ENCODE measurements at regions not wholly inside any gene's neighbourhood (a gene's known extent, or its start where the extent isn't known, plus 50 kb on each side); places are given as distances from the start of the nearest gene placed in this dataset.
A peak's percentile ranks its signal among the peaks of the same experiment; 100 is the strongest.
"Not testable (repeated sequence)": the region's sequence is repeated elsewhere in the genome, so short reads cannot be mapped to it uniquely, and the experiment has no call there.

DNA sequence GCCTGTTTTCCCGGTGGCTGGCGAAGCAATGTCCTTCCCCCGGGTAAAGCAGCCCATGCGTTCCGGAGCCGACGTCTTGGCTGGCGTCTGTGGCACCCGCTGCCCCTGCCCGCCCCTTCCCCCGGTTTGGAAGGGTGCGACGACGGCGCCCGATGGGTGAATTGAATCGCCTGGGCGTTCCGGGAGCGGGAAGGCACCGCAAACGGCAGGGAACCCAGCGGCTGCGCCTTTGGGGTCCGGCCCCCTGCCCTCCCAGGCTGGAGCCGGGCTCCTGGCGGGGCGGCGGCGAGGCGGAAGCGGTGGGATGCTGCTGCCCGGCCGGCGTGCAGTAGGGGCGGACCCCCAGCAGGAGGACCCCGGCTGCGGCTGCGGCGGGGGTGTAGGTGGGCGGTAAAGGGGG lies 123.6 kb upstream of the RHOU start:
- DNase-seq (ENCODE audit: low spot score) = not testable (repeated sequence)

DNA sequence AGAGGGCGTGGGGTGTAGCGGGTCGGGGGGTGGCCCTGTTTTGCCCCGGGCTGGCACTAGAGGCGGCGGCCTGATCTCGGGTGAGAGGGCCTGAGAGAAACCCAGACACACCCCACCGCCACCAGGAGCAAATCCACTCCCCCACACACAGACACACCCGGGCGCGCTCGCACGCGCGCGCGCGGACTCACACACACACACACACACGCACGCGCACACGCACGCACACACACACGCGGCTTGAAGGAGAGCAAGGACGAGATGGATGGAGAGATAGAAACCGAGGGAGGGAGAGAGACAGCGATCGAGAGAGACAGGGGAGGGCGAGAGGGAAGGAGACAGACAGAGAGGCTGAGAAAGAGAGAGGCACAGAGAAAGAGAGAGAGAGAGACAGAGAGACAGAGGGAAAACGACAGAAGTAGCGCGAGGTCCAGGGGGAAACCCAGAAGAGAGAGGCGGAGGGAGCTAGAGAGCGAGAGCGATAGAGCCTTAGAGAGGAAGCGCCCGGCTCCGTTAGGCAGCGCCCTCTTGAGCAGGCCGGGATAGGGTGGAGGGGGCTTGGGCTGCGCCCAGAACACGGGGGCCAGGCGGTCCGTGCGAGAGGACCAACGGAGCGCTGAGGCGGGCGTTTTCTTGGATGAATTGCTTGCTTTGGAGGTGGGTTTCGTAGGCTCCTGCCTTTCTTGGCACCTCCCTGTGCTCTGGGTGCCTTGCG lies 113.1 kb upstream of the RHOU start:
- not testable (repeated sequence) for DNase-seq (ENCODE audit: low spot score)

GRCh38 chr1:228626481-228626880 lies 108.8 kb upstream of the RHOU start:
- not testable (repeated sequence) for DNase-seq (ENCODE audit: low spot score)

GRCh38 chr1:228632858-228633257 lies 102.4 kb upstream of the RHOU start:
- not testable (repeated sequence) for DNase-seq (ENCODE audit: low spot score)

DNA sequence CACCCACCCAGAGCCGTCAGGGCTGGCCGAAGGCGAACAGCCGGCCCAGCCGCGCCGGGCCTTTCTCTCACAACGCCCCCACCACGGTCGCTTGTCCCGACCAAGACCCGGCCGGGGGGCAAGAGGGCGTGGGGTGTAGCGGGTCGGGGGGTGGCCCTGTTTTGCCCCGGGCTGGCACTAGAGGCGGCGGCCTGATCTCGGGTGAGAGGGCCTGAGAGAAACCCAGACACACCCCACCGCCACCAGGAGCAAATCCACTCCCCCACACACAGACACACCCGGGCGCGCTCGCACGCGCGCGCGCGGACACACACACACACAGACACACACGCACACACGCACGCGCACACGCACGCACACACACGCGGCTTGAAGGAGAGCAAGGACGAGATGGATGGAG lies 100.0 kb upstream of the RHOU start:
- not testable (repeated sequence) for DNase-seq (ENCODE audit: low spot score)

GRCh38 chr1:228637529-228637928 lies 97.8 kb upstream of the RHOU start:
- DNase-seq (ENCODE audit: low spot score) = not testable (repeated sequence)

DNA sequence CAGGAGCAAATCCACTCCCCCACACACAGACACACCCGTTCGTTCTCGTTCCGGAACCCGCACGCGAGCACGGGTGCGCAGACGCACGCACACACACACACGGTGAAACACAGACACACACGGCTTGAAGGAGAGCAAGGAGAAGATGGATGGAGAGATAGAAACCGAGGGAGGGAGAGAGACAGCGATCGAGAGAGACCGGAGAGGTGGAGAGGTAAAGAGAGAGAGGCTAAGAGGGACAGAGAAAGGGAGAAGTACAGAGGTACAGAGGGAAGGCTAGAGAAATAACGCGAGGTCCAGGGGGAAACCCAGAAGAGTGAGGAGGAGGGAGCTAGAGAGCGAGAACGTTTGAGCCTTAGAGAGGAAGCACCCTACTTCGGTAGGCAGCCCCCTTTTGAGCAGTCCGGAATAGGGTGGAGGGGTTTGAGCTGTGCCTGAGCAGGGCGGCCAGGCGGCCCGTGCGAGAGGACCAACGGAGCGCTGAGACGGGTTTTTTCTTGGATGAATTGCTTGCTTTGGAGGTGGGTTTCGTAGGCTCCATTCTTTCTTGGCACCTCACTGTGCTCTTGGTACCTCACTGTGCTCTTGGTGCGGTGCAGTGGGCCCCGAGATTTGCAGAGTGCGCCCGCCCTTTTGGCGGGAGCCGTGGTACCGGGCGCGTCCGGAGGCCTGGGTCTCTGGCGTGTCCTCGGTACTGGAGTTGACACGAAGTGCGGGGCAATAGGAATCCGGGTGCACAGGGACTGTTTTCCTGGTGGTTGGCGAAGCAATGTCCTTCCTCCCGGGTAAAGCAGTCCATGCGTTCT lies 88.4 kb upstream of the RHOU start:
- DNase-seq (ENCODE audit: low spot score) = peak; percentile 78

GRCh38 chr1:228647523-228648444 lies 87.5 kb upstream of the RHOU start:
- DNase-seq (ENCODE audit: low spot score) = peak; percentile 86

DNA sequence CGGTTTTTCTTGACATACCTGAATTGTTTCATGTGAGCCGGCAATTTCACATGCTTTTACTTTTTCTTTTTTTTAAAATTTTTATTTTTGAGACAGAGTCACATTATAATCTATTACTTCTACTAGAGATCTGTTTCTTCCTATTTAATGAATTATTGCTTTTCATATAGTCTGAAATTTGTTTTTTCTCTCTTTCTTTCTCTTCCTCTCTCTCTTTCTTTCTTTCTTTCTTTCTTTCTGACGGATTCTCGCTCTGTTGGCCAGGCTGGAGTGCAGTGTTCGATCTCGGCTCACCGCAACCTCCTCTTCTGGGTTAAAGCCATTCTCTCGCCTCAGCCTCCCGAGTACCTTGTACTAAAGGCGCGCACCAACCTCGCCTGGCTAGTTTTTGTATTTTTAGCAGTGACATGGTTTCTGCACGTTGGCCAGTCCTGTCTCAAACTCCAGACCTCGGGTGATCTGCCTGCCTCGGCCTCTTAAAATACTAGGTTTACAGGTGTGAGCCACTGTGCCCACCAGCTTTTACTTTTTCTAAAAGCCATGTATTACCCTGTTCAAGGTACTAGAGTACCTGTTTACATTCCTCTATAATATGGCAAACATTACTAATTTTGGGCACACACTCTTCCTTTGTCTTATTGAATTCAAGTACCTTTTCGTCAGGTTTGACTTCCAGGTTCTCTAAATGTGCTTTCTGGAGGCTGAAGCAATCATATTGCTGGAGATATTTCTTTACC lies 86.5 kb upstream of the RHOU start:
- peak; percentile 34 for DNase-seq (ENCODE audit: low spot score)

DNA sequence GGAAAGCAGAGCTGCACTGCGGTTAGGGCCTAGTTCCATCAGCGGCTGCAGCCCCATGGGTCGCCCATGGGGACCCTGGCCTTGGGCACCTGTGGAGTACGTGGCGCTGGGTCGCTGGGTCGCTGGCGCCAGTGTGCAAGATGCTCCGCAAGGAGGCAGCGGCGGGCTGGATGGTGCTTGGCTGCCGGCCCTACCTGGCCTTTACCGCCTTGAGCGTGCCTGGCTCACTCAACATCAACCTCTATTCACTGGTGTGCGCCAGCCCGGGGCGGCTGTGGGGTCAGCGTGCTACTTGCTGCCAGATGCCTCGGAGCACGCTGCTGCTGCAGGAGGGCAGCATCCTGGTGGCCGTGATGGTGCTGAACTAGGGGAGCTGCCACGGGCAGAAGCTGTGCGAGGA lies 85.1 kb upstream of the RHOU start:
- no peak for DNase-seq (ENCODE audit: low spot score)

DNA sequence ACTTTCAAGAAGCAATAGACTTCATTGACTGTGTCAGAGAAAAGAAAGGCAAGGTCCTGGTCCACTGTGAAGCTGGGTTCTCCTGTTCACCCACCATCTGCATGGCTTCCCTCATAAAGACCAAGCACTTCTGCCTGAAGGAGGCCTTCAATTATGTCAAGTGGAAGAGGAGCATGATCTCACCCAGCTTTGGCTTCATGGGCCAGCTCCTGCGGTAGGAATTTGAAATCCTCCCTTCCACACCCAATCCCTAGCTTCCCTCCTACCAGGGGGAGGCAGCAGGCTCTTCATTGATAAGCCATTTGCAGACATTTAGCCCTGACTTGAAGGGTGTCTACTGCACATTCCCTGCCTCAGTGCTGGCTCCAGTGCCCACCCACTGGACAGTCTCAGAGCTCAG lies 84.3 kb upstream of the RHOU start:
- no peak for DNase-seq (ENCODE audit: low spot score)

DNA sequence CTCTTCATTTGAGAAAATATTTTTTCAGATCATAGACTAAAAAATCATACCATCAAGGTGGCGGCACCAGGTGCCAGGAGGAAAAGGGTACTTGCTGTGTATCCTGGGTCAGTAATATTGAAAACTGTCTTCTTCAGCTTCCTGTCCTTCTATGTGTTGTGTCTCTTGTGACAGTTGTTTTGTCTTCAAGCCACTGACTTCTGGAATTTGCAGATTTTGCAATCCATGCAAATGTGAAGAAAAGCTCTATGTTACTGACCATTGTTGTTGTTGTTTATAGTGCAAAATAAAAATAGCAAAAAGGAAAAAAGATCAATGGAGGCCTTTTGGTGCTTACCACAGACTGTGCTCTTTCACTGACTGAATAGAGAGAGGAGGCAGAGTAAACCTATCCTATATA lies 83.2 kb upstream of the RHOU start:
- DNase-seq (ENCODE audit: low spot score) = no peak

GRCh38 chr1:228653057-228653456 lies 82.2 kb upstream of the RHOU start:
- DNase-seq (ENCODE audit: low spot score) = not testable (repeated sequence)

- DNase-seq (ENCODE audit: low spot score) = no peak
Observed at GRCh38 chr1:228653748-228654147, 81.5 kb upstream of the RHOU start.

DNA sequence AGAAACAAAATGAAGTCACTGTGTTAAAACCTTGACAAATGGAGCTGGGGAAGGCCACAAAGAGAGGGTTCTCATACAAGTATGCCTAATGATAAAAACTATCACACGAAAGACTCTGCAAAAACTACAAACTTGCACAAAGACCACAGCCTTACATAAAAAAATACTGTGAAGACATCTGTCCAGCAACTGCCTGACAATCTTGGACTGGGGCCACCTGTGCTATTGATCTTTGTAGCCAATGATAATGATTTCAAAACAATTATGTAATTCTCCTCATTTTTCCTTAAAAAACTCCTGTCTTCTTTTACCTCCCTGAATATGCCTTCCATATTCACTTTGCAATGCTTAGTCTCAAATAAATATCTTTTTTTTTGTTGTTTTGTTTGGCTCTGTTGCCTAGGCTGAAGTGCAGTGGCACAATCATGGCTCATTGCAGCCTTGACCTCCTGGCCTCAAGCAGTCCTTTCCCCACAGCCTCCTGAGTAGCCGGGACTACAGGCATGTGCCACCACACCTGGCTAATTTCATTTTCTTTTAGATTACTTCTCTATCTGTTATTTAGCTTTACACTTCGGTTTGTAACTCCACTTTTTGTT lies 79.4 kb upstream of the RHOU start:
- DNase-seq (ENCODE audit: low spot score) = no peak

GRCh38 chr1:228662007-228662689 lies 73.1 kb upstream of the RHOU start:
- not testable (repeated sequence) for DNase-seq (ENCODE audit: low spot score)

GRCh38 chr1:228664399-228664914 lies 70.8 kb upstream of the RHOU start:
- peak; percentile 63 for DNase-seq (ENCODE audit: low spot score)

DNA sequence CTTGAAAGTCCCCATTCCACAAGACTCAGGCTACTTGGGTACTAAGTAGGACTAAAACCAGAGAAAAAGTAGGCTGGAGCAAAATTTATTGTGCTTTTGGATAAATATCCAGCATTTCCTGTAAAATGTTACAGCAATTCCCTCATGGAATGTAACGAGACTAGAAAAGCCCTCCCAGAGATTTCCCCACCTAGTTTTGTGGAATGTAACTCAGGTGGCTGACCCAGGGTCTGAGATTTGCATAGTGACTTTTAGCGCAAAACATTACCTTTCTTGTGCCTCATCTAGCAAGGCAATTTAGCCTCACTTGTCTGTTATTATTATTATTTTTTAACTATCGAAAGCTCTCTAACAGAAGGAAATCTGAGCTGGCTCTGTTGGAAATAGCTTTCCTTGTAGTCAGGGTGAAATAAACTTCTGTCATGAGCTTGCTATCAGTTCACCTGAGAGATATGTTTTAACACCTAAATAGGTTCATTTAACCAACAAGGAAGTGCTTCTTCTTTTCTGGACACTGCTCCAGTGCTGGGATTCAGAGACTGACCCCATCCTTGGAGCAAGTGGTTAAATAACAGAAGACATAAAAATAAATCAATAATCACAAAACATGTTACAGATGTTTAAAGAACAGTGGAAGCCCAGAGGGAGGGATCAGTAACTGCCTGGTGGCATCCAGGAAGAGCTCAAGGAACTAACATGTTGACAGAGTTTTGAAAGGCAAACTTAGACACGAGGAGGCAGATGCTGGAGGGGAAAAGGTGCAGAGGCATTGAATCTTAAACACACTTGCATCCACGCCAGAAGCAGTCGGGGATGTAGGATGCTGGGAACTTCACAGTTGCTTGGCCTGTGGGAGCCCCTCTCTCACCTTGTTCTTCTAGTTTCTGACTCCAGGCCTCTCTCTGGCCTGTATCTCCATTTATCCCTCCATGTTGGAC lies 68.3 kb upstream of the RHOU start:
- DNase-seq (ENCODE audit: low spot score) = no peak

- DNase-seq (ENCODE audit: low spot score) = no peak
Observed at GRCh38 chr1:228668553-228669241, 66.6 kb upstream of the RHOU start.
